Endothelial cell of umbilical vein (primary cell): ENCODE measurements at regions not wholly inside any gene's neighbourhood (a gene's known extent, or its start where the extent isn't known, plus 50 kb on each side); places are given as distances from the start of the nearest gene placed in this dataset.
"Not testable (repeated sequence)": the region's sequence is repeated elsewhere in the genome, so short reads cannot be mapped to it uniquely, and the experiment has no call there.

Source experiments
- BruUV-seq: library from RNA; stranded (reverse); fragments of 400-500 nt; replicated peaks from 2 replicates; lab custom pipeline; 2021; lab: Mats Ljungman, UMichigan
- CTCF ChIA-PET: fragments of 300-600, 350-600 bp; sonication (Branson Sonifier 250); formaldehyde crosslinking; loops from one replicate; lab custom pipeline; 2021; ENCODE audit warnings: antibody characterized with exemption, inconsistent platforms; lab: Charles Lee
- POLR2A ChIA-PET: fragments of 300-600, 350-600 bp; sonication (Branson Sonifier 250); formaldehyde crosslinking; loops from one replicate; lab custom pipeline; 2021; ENCODE audit warnings: antibody characterized with exemption, inconsistent platforms; lab: Charles Lee
- DNase-seq: peaks from one replicate; pipeline ENCODE4 v3.0.0-alpha.2; 2011; ENCODE audit warnings: low read depth, low spot score
- FAIRE-seq: peaks from 2 replicates; lab custom pipeline; 2011; peaks lifted over from hg19 to GRCh38; lab: Jason Lieb, UNC
- H2AFZ ChIP-seq: 2 replicates; pipeline ENCODE4 v1.6.0; 2012; ENCODE audit warnings: low read depth, low read length, control low read depth, inconsistent platforms
- H3K27ac ChIP-seq: 2 replicates; pipeline ENCODE4 v1.5.1; 2011; ENCODE audit warnings: low read depth, mild to moderate bottlenecking, control low read depth, low read length, moderate library complexity; ENCODE audit not compliant: insufficient read depth
- H3K27me3 ChIP-seq, 2 experiments: 2 replicates each; pipeline versions ENCODE4 v1.6.0 to v1.6.1; 2011; ENCODE audit warnings: low read length in 2 of 2, mixed read lengths in 1 of 2; ENCODE audit not compliant: control insufficient read depth in 2 of 2, insufficient read depth in 2 of 2
- H3K36me3 ChIP-seq, 2 experiments: 2 replicates in 1 of 2; 3 replicates in 1 of 2; pipeline ENCODE4 v1.5.1; 2011; ENCODE audit warnings: low read length in 2 of 2, mild to moderate bottlenecking in 1 of 2, moderate library complexity in 1 of 2; ENCODE audit not compliant: control insufficient read depth in 2 of 2, insufficient read depth in 2 of 2; ENCODE audit errors: extremely low read depth in 1 of 2
- H3K4me1 ChIP-seq: 3 replicates; pipeline ENCODE4 v1.5.1; 2011; ENCODE audit warnings: mild to moderate bottlenecking, low read length; ENCODE audit not compliant: control insufficient read depth, insufficient read depth; ENCODE audit errors: extremely low read depth
- H3K4me2 ChIP-seq: 2 replicates; pipeline ENCODE4 v1.6.1; 2011; ENCODE audit warnings: low read length, control low read depth, mixed read lengths; ENCODE audit not compliant: insufficient read depth
- H3K4me3 ChIP-seq, 3 experiments: fragments of 200-600 bp in 1 of 3; sonication (generic), shearing (Covaris generic) in 1 of 3; replicated peaks in 1 of 3; 2 replicates each; pipeline ENCODE4 v1.5.1; 2011 to 2016; ENCODE audit warnings: control low read depth in 3 of 3, low read length in 3 of 3, mild to moderate bottlenecking in 2 of 3, inconsistent platforms in 1 of 3, low read depth in 1 of 3, moderate library complexity in 1 of 3; ENCODE audit not compliant: insufficient read depth in 1 of 3
- H3K79me2 ChIP-seq: 2 replicates; pipeline ENCODE4 v1.6.0; 2012; ENCODE audit warnings: low read length, inconsistent platforms; ENCODE audit not compliant: control insufficient read depth, insufficient read depth
- H3K9ac ChIP-seq: replicated peaks from 2 replicates; pipeline ENCODE3; 2011; ENCODE audit warnings: low read length, control low read depth; ENCODE audit not compliant: insufficient read depth; ENCODE audit errors: extremely low read depth
- H3K9me1 ChIP-seq: replicated peaks from 3 replicates; pipeline ENCODE4 v1.6.0; 2011; ENCODE audit warnings: mild to moderate bottlenecking, low read length; ENCODE audit not compliant: control insufficient read depth, insufficient read depth; ENCODE audit errors: extremely low read depth
- H3K9me3 ChIP-seq: replicated peaks from 2 replicates; pipeline ENCODE4 v1.5.1; 2012; ENCODE audit warnings: low read length, inconsistent platforms; ENCODE audit not compliant: control insufficient read depth, insufficient read depth
- H4K20me1 ChIP-seq: replicated peaks from 2 replicates; pipeline ENCODE3; 2011; ENCODE audit warnings: mild to moderate bottlenecking, low read length; ENCODE audit not compliant: control insufficient read depth, insufficient read depth; ENCODE audit errors: extremely low read depth
- dilution Hi-C: fragments of 300-500 bp; cut with MboI; formaldehyde crosslinking; loops from one replicate; pipeline ENCODE4 v1.15.0; 2019; ENCODE audit warnings: low sequenced_read_pairs; ENCODE audit not compliant: extremely low pct_ligation_motif_present
- intact Hi-C: fragments of 100-400 bp; cut with micrococcal nuclease; formaldehyde crosslinking; loops from one replicate; pipeline ENCODE4 v1.10.0; 2022
- TF ChIP-seq, protein P1 (sequence below): IDR thresholded peaks from 2 replicates; pipeline ENCODE4 v1.6.1; 2011; ENCODE audit not compliant: insufficient read depth, insufficient read length

DNA sequence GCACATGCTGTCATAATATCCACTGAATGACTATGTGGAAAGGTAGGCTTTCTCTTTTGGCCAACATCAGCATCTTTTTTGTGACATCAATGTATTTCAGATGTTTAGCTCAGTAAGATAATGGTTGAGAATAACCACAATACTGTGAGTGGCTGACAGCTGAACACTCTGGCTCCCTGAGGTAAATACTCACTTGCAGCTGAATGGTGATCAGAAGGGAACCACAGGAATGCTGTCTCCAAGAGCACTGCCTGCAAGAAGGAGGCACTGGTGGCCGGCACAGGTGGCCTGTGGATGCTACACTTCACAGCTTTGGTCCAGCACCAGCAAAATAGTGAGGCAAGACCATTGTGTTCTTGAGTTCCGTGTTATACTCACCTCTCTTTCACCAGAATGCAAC, 118.7 kb upstream of the PPM1J start:
- dilution Hi-C loops (no loop called here), intact Hi-C loops (loop anchor here (2.0 kb wide), 1 partner anchor 25 kb away; no protein-coding TSS in a partner anchor)
- ChIA-PET POLR2A (no interaction called here), CTCF (interaction anchor here (2.4 kb wide), 1 partner anchor 15 kb away, joined by 11 read pairs; no protein-coding TSS in a partner anchor)
- no peak for DNase-seq
- no peak overlapping the region for H3K4me3 ChIP-seq
- BruUV-seq = no TSS peak
- no peak for FAIRE-seq
- no peaks in the 10 kb centered on the region for H4K20me1 ChIP-seq
- H3K79me2 ChIP-seq = no peaks in the 10 kb centered on the region
- H3K9me1 ChIP-seq = no peaks in the 10 kb centered on the region
- no peak overlapping the region for H2AFZ ChIP-seq
- no peaks in the 10 kb centered on the region for H3K27me3 ChIP-seq
- TF ChIP-seq, protein P1, sequence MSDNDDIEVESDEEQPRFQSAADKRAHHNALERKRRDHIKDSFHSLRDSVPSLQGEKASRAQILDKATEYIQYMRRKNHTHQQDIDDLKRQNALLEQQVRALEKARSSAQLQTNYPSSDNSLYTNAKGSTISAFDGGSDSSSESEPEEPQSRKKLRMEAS = no peak
- H3K4me2 ChIP-seq = no peak overlapping the region
- no peak overlapping the region for H3K27ac ChIP-seq
- no peaks in the 10 kb centered on the region for H3K36me3 ChIP-seq
- H3K9ac ChIP-seq = no peak overlapping the region
- H3K4me1 ChIP-seq = no peaks in the 10 kb centered on the region
- H3K9me3 ChIP-seq = no peaks in the 10 kb centered on the region

DNA sequence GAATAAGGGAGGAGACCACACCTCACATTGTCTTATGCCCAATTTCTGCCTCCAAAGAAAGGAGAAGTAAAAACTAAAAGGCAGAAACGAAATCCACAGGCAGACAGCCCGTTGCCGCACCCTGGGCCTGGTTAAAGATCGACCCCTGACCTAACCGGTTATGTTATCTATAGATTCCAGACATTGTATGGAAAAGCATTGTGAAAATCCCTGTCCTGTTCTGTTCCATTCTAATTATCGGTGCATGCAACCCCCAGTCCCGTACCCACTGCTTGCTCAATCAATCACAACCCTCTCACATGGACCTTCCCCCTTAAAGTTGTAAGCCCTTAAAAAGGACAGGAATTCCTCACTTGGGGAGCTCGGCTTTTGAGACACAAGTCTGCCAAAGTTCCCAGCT, 117.1 kb upstream of the PPM1J start:
- H3K79me2 ChIP-seq, H3K4me3 ChIP-seq, POLR2A ChIA-PET, H2AFZ ChIP-seq, H3K9me3 ChIP-seq, H3K4me1 ChIP-seq, H3K4me2 ChIP-seq, DNase-seq, H3K9me1 ChIP-seq, H4K20me1 ChIP-seq, H3K36me3 ChIP-seq, BruUV-seq, FAIRE-seq, dilution Hi-C loops, H3K9ac ChIP-seq, H3K27me3 ChIP-seq, H3K27ac ChIP-seq: not testable (repeated sequence)
- intact Hi-C loops = loop anchor here (2.0 kb wide), 1 partner anchor 23 kb away; no protein-coding TSS in a partner anchor
- CTCF ChIA-PET = interaction anchor here (1.1 to 1.4 kb wide), 5 partner anchors 7 to 32 kb away, joined by 3 to 7 read pairs (median 3); no protein-coding TSS in a partner anchor

DNA sequence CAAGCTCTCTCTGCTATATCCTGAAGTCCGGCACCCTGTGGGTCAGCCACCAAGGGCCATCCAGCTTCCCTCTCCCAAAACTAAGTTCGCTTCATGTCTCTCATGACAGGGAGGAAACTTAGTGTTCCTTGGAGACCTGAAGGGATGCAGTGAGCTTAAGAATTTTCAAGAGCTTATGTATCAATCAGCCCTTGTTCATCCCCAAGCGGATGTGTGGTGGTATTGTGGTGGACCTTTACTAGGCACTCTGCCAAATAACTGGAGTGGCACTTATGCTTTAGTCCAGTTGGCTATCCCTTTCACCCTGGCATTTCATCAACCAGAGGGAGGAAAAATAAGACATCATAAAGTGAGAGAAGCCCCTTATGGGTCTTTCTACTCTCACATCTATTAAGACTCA, 114.6 kb upstream of the PPM1J start:
- H4K20me1 ChIP-seq, H3K4me3 ChIP-seq, H3K9me1 ChIP-seq, FAIRE-seq, H3K27ac ChIP-seq, POLR2A ChIA-PET, H3K9ac ChIP-seq, BruUV-seq, H3K36me3 ChIP-seq, intact Hi-C loops, H3K9me3 ChIP-seq, H3K4me2 ChIP-seq, H3K4me1 ChIP-seq, DNase-seq, H3K27me3 ChIP-seq, H3K79me2 ChIP-seq, dilution Hi-C loops, H2AFZ ChIP-seq: not testable (repeated sequence)
- CTCF ChIA-PET = interaction anchor here (1.0 kb wide), 1 partner anchor 11 kb away, joined by 5 read pairs; no protein-coding TSS in a partner anchor
